Choroid plexus epithelial cell (primary cell): ENCODE measurements at regions not wholly inside any gene's neighbourhood (a gene's known extent, or its start where the extent isn't known, plus 50 kb on each side); places are given as distances from the start of the nearest gene placed in this dataset.

Experiments used
- DNase-seq: peaks from one replicate; pipeline ENCODE4 v3.0.0-alpha.2; 2010; ENCODE audit warnings: low read depth
- H3K4me3 ChIP-seq: 2 replicates; pipeline ENCODE4 v1.5.1; 2011; ENCODE audit warnings: low read depth, mild to moderate bottlenecking, control low read depth, low read length, moderate library complexity
- CTCF ChIP-seq: conservative IDR thresholded peaks from 2 replicates; pipeline ENCODE4 v1.5.1; 2011; ENCODE audit warnings: low read depth, mild to moderate bottlenecking, control low read depth, inconsistent platforms, low read length, moderate library complexity

- DNase-seq: peak; percentile 9
- no peak overlapping the region for H3K4me3 ChIP-seq
- no peak for TF ChIP-seq CTCF
These were observed 51.8 kb upstream of the SLCO4A1 start for GRCh38 chr20:62590309-62591121.

GRCh38 chr20:62591122-62591468, 51.2 kb upstream of the SLCO4A1 start:
- TF ChIP-seq CTCF: no peak
- DNase-seq: no peak
- no peak overlapping the region for H3K4me3 ChIP-seq

- TF ChIP-seq CTCF: no peak
- H3K4me3 ChIP-seq: no peak overlapping the region
- DNase-seq: no peak
These were observed 50.7 kb upstream of the SLCO4A1 start for GRCh38 chr20:62591591-62591990.
